Ishikawa (cell line): ENCODE measurements at regions not wholly inside any gene's neighbourhood (a gene's known extent, or its start where the extent isn't known, plus 50 kb on each side); places are given as distances from the start of the nearest gene placed in this dataset.

Experiments
- EP300 ChIP-seq: IDR thresholded peaks from 2 replicates; pipeline ENCODE4 v1.6.1; 2012; ENCODE audit warnings: borderline replicate concordance
- FOXM1 ChIP-seq: IDR thresholded peaks from 2 replicates; pipeline ENCODE4 v1.6.1; 2012; ENCODE audit warnings: low read depth, borderline replicate concordance
- RAD21 ChIP-seq: IDR thresholded peaks from 2 replicates; pipeline ENCODE4 v1.6.1; 2012; ENCODE audit warnings: low read depth
- TAF1 ChIP-seq: IDR thresholded peaks from 2 replicates; pipeline ENCODE4 v1.6.1; 2012; ENCODE audit warnings: low read depth, mild to moderate bottlenecking
- TCF12 ChIP-seq: IDR thresholded peaks from 2 replicates; pipeline ENCODE4 v1.6.1; 2012; ENCODE audit warnings: low read depth
- USF1 ChIP-seq: IDR thresholded peaks from 2 replicates; pipeline ENCODE4 v1.6.1; 2012
- ZBTB7A ChIP-seq: IDR thresholded peaks from 2 replicates; pipeline ENCODE4 v1.6.1; 2012; ENCODE audit warnings: low read depth

GRCh38 chr22:48277868-48278581, 1515.6 kb downstream of the TBC1D22A start:
- TF ChIP-seq FOXM1 (no peak), EP300 (no peak), ZBTB7A (no peak), TCF12 (no peak), TAF1 (no peak), RAD21 (no peak), USF1 (no peak)
